ENCODE measurements at regions not wholly inside any gene's neighbourhood (a gene's known extent, or its start where the extent isn't known, plus 50 kb on each side); places are given as distances from the start of the nearest gene placed in this dataset.
A peak's percentile ranks its signal among the peaks of the same experiment; 100 is the strongest.

DNA sequence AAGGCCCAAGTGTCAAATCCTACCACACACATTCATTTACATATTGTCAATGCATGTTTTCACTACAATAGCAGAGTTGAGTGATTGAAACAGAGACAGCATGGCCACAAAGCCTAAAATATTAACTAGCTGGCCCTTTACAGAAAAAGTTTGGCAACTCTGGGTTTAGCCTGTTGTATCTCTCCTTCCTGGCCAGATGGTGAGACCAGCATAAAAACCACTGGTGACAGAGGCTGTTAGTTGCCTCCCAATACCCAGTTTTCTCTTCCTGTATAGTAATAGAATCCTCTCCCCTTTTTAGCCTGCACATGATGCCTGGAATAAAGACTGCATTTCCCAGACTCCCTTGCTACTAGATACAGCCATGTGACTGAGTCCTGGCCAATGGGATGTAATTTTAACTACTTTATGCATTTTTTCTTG is 100.0 kb upstream of the TAB2 start:
- DNase-seq (ENCODE audit: low spot score) = no peak

DNA sequence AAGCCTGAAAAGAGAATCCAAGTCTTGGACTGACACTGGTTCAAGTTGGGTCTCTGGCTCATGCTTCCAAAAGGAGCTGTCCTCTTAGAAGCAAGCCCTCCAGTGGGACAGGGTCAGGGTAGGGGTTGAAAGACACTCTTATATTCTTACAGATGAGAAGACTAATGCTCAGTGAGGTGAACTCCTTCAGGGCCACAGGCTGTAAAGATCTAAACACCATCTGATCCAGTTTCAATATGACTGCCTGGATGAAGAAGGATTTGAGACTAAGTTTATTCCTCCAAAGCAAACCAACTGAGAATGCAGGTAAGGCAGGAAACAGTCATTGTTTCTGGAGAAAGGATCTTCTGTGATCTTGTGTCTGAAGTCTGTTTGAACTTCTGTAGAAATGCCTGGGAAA is 99.0 kb upstream of the TAB2 start:
- no peak for DNase-seq (ENCODE audit: low spot score)

DNA sequence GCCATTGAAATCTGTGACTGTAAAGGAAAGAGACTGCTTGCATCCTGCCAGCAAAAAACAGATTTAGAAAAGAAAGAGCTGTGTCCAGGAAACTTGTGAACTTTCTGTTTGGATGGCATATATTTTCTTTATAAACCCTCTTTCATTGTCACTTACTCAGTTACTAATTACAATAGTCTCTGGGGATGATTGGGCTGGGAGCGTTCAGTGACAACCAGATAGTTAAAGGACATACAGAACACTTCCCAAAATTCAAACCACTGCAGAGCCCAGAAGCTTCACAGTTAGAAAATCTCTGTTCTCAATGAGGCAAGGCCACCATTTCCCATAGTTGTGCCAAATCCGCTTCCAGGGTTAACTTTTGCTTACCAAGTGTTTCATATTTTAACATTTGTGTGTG is 98.6 kb upstream of the TAB2 start:
- no peak for DNase-seq (ENCODE audit: low spot score)

DNA sequence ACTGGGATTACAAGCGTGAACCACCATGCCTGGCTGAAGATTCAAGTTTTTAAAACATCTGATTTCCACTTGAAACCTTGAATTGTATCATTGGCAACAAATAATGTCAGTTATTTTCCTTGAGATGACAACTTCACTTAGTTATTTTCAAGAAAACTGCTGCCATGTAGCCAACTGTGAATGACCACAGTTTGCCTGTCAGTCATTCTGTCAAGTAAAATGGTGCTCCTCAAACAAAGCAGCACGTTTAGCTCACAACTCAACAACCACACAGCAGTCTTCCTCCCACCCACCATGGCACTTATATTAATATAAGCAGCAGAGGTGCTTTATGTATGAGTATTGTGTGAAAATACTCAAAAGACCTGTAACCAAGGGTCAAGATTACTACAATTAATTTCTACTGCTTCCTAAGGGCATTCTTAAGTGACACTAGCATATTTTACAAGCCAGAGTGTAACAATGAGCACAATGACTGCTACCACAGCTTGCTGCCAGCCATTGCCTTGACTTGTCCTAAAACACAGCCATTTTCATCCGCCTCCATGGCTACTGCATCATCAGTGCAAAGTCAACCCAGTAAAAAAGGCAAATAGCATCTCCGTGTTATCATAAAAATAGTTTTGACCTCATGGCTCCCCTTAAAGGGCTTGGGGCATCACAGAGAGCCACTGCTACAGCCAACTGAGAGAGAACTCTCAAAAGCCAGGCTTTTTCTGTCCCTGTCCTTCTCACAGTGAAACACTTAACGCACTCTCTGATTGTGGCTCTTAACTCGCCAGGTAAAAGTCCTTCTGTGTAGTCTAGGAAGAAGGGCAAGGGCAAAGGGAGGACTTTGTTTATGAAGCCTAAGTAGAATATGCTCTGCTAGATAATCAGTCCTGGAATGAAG is 96.4 kb upstream of the TAB2 start:
- DNase-seq (ENCODE audit: low spot score) = no peak

DNA sequence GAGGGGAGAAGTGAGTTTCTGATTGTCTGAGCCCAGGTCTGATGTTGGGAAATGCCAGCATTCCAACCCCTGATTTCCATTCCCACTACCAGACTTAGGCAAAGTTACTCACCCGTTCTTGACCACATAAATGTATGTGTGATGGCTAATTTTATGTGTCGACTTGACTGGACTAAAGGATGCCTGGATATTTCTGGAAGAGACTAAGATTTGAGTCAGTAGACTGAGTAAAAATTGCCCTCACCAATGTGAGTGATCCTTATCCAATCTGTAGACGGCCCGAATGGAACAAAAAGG is 95.8 kb upstream of the TAB2 start:
- DNase-seq (ENCODE audit: low spot score) = no peak

DNA sequence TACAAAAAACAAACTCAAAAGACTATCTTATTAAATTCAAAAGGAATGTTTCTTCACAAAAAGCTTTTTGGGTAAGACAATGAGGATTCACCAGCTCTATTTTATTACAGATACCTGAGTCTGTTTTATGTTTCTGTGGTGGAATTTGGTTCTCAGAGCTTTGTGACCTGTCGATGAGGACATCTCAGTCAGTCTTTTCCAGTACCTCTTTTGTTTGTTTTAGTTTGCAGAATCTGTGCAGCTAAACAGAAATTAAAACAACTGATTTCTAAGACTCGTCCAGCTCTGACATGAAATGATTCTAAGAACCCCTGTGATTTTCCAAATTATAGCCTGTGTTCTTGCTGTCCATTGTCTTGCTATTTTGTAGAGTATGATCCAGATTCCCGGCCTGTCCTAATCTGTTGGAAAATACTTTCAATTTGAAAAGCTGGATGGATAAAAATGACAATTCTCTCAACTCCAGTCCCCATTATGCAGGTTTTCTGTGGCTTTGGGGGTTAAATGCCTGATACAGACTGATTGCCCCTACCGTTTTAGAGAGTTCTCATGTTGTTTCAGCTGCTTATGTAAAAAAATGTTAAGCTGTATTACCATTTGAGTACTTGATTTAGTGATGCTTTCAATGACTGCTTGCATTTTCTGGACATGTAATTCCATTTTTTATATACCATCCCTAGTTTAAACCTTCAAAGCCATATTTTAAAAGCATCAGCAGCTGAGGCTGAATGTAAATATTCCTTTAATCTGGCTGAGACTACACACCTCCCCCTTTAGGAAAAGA is 94.2 kb upstream of the TAB2 start:
- no peak for DNase-seq (ENCODE audit: low spot score)

DNA sequence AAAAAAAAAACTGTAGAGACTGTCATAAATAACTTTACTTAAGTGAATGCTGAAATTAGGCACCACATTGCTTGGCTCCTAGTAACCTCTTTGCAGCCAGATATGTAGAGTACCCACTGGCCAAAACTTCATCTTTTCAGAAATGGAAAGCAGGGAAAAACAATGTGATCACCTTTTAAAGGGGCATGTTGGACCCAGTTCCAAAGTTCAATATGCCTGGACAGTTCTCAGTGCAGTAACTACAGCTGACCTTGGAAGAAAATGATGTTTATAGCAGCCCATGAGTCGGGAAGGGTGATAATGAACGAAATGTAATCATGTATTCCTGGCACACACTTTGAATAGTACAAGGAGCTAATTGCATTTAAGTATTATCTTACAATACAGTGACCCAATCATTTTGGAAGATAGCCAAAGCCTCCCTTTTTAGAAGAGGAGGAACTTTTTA is 93.6 kb upstream of the TAB2 start:
- no peak for DNase-seq (ENCODE audit: low spot score)

DNA sequence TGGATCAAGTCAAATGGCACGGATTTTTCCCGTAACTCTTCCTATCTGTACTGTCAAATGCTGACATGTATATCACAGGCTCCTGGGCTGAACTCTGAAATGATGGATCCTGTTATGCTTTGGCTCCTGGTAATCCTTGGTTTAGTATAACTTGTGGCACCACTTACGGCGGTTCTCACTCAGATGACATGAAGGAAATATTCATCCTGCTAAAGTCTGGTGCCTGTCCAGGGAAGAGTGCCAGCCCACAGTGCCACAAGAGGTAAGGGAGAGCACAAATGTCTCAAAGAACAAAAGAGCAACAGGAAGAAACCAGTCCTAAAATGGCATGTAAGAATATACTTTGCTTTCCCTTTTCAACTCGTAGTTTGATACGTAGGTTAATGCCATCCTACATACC is 93.1 kb upstream of the TAB2 start:
- DNase-seq (ENCODE audit: low spot score) = no peak

DNA sequence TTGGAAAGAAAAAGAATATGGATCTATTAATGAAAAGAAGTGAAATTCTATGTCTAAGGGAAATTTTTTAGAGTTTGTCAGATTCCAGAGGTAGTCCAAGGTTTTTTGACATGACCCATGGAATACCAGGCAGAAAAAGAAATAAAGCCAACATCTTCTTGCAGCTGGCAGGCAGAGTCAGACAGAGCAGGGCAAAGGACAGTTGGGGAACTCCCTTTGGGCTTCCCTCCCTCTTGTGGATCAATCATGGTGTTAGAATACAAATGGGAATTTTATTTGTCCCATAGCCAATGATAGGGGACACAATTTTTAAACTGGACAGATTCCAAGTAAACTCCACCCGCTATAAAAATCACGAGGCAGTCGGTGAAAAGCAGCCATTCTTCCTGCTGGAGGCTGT is 92.1 kb upstream of the TAB2 start:
- no peak for DNase-seq (ENCODE audit: low spot score)

DNA sequence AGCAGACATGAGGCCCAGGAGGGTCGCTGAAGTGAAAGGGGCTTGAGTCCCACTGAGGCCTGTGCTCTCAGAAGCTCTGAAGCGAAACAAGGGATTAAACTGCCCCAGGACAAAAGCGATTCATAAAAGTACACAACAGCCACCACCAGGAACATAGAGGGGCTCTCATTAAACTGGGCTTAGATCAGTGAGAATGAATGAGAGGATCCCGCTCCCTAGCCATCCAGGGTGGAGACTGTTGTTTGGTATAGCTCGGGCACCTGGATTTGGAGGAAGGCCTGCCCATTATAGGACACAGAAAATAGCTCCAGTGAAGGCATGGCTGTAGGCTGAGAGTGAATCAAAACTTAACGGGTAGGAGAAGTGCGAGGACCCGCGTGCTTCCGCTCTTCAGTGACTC is 91.6 kb upstream of the TAB2 start:
- no peak for DNase-seq (ENCODE audit: low spot score)

DNA sequence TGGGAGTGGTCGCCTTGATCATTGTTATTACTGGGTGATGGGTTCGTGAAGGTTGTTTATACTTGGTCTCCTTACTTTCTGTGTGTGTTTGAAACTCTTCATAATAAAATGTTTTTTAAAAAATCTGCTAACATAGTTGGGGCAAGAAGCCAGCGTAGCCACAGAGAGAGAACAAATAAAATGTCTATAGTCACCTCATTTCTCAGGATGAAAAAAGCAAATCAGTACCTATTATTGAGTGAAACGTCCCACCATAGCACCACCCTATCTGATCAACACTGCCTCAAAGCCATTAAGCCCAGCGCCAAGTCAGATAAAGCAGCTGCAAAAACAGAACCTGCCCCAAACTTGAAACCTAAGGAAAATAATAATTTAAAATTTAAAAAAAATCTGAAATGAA is 89.7 kb upstream of the TAB2 start:
- DNase-seq (ENCODE audit: low spot score) = no peak

DNA sequence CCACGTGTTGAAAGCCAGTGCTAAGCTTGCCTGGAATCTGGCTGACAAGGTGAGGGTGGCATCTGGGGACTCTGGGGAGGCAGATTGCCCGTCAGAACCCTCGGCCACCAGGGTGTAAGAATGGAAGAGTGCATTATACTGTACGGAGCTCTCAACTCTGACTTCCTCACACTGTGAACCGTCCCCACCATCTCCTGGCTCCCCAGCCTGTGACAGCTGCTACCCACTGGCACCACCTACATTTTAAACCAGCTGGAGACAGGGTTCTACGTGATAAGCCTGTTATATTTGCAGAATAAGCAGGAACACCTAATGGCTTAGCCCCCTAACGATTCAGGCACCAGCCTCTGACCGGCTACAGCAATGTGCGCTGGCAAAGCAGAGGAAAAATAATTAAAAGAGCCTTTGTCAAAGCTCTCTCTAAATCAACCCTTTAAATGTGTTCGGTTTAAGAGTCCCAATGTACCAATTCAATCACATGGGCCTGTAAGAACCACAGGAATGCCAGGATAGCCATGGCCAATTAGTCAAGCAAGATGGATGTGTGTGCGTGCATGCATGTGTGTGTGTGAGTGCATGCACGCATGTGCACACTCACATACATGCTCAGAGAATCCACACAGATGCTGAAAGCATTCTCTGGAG is 89.1 kb upstream of the TAB2 start:
- no peak for DNase-seq (ENCODE audit: low spot score)

DNA sequence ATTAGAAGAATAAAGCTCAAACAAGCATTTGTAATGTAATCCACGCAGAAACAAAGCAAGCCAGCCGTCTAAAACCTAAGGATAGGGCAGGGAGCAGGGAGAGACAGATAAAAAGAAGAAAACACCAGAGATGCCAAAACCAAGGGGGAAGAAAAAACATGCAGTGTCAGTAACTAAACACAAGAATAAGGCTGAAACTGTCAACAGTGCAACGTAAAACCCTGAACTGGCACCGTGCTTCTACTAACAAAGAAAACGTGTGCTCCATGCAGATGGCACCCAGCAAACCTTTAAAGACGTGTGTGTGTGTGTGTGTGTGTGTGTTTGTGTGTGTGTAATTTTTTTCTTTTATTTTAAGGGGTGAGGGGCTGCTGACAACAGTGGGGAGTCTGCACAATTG is 88.4 kb upstream of the TAB2 start:
- DNase-seq (ENCODE audit: low spot score) = no peak

DNA sequence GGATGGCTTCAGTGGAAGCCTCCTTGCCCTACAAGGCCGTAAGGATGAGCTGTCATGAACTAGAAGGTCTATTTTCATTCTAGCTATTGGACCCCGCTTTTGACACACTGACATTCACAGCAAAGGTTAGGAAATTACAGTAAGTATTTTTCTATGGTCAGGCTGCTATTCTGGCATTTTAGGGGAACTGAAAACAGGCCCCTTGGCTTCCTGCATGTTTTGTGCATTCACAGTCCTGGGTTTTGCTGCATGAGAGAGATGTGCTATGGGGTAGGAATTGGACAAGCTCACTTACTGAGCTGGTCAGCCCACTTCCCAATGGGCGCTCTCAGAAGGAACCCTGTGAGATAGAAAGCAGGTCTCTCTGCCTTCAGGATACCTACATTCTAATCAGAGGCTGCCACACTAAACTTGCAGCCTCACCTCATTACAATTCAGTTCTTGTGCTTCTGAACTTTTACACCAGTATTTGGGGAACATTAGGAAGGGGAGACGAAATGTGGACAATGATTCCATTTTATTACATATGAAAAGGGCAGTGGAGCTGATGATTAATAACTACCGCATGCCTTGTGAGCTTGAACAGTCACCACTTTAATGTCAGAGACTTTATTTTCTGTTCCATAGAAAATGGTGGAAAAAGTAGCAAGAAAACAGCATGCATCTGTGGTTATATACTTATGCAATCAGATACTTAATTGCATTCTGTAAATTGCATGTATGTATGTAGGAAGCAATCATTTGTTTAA is 86.6 kb upstream of the TAB2 start:
- DNase-seq (ENCODE audit: low spot score) = no peak

DNA sequence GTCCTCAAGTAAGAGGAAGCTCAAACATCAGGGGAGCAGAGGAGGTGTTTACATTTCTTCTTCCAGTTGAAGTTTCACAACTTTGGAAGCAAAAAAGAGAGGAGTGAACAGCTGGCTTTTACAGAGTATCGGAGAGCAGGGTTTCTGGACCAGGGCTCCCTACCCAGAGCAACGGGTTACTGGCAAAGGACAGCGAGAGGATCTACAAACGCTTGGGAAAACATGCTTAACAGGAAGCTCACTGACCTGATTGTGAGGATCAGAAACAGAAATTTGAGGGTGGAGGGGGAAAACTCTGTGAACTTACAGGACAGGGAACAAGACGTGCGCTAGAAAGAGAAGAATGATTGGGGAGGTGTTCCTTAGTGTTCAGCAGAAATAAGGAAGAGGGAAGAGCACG is 85.7 kb upstream of the TAB2 start:
- DNase-seq (ENCODE audit: low spot score) = no peak

DNA sequence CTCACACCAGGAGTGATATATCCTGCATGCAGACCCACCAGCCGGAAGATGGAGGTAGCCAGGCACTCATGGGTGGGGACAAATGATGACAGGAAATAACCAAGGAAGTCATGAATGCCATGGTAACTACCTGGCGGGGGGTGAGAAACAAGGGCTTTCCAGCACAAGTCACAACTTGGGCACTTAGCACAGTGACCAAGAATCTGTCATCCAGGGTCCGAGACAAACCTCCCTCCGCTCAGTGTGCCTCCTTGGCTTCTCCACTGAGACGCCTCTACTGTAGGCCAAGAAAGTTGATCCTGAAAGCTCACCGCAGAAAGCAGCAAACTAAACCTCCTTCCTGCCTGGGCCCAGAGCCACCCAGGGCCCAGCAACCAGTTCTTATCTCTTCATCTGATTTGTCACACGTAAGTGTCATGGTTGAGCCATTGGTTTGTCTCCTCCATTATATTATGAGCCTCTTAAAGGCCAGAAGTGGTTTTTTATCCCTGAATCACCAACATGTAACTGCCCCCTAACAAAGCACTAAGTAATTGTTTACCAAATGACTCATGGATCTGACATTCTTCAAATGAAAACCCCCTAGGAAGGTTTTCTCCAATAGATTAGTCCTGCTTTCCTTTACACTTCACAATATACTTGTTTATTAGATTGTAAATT is 84.3 kb upstream of the TAB2 start:
- peak; percentile 81 for DNase-seq (ENCODE audit: low spot score)

DNA sequence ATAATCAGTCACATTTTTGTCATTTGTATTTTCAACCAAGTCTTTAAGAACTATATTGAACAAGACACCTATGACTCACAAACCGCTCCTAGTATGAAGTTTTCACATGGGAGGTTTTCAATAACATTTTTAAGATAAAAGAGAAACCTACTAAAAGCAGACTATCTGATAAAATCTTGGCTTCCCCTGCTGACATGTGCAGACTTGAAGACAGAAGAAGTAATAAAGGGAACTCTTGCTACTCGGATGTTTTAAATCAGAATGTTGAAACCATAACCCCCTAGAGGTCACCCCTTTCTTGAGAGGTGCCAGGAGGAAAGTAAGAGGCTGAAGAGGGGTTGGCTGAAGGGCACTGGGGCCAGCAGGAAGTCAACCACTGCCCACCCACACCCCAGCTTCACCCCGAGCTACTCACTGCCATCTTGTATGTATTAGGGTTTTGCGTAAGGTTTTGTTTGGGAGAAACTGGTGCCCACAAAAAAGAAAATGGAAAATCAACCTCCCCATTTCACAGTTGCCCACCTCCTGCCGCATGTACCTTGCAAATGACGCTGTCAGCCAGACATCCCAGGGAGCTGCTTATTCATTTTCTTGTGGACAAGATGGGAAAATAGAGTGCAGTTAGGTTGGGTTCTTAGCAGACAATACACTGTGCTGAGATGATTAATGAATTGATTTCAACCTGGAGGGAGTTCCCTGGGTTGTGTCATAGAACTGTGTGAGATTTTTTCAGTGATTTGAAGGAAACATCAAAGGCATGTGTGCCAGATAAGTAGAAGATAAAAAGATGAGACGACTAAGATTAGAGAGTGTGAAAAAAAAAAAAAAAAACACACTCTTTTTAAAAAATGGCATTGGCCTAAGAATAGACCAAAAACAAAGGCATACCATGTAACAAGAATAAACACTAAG is 83.2 kb upstream of the TAB2 start:
- peak; percentile 84 for DNase-seq (ENCODE audit: low spot score)

DNA sequence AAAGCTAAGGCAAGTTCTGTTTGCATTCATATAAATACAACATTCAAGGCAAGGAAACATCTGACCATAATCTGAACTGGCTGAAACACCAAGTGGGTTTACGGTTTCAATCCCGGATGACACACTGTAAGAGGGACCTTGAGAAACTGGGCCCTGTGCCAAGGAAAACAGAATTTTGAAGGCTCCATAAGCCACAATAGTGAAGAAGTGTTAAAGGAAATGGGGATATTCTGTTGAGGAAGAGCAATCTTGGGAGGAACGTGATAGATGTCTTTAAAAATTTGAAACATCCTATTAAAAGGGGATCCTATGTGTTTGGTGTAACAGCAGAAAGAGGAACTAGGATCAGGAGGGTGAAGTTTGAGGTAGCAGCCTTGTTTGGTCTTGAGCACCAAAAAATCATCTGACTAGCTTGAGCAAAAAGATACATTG is 82.4 kb upstream of the TAB2 start:
- no peak for DNase-seq (ENCODE audit: low spot score)

DNA sequence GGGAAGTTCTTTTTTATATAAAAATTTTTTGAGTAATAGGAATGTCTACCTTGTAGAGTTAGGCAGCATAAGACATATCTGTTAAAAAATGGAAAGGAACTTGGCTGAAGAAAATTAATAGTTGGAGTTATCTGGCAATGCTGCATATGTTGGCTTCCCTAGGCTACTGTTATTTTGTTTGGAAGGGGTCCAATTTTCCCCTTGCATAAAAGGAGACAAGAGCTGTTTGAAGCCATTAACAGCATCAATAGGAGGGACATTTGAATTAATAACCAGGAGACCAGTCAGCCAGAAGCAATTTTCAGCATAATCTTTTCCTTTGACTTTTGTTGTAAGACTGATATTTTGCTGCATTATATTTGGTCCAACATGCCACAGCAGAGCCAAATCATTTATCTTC is 80.9 kb upstream of the TAB2 start:
- no peak for DNase-seq (ENCODE audit: low spot score)

DNA sequence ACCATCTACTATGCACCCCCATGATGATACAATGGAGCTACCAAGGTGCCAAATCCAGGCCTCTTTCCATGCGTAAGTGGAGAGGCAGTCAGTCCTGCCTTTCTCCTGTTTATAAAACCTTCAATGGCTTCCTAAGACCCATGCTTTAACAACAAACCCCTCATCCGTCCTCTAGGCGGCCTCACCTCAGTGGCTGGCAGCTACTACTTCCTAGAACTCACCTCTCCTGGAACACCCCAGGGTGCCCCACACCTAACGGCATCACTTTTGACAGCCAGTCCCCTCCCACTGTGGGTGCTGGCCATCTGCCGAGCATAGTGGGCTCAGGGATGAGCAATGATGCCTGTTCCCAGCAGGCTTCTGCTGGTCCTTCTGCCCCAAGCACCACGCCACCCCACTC is 80.0 kb upstream of the TAB2 start:
- no peak for DNase-seq (ENCODE audit: low spot score)
